Bronchial epithelial cell (primary cell): ENCODE measurements at regions not wholly inside any gene's neighbourhood (a gene's known extent, or its start where the extent isn't known, plus 50 kb on each side); places are given as distances from the start of the nearest gene placed in this dataset.
A peak's percentile ranks its signal among the peaks of the same experiment; 100 is the strongest.

Experiments used
- DNase-seq: peaks from one replicate; pipeline ENCODE4 v3.0.0-alpha.2; 2010; ENCODE audit warnings: low read depth
- FAIRE-seq: peaks from 2 replicates; lab custom pipeline; 2011; peaks lifted over from hg19 to GRCh38; lab: Jason Lieb, UNC
- H3K27me3 ChIP-seq: 2 replicates; pipeline ENCODE4 v1.5.1; 2011; ENCODE audit warnings: low read length; ENCODE audit not compliant: control insufficient read depth, insufficient read depth
- H3K36me3 ChIP-seq: 2 replicates; pipeline ENCODE4 v1.5.1; 2011; ENCODE audit warnings: low read length; ENCODE audit not compliant: control insufficient read depth, insufficient read depth
- H3K4me3 ChIP-seq: 2 replicates; pipeline ENCODE4 v1.5.1; 2011; ENCODE audit warnings: mild to moderate bottlenecking, low read depth, low read length, control low read depth
- CTCF ChIP-seq: IDR thresholded peaks from 2 replicates; pipeline ENCODE4 v1.5.1; 2011; ENCODE audit warnings: mild to moderate bottlenecking, moderate library complexity, low read length, control low read depth, inconsistent platforms; ENCODE audit not compliant: insufficient read depth, severe bottlenecking

GRCh38 chr9:29062446-29062845 is 1489.2 kb upstream of the C9orf72 start:
- DNase-seq = no peak
- FAIRE-seq = no peak
- H3K4me3 ChIP-seq = no peak overlapping the region
- peaks cover 2% of the 10 kb centered on the region for H3K27me3 ChIP-seq
- no peaks in the 10 kb centered on the region for H3K36me3 ChIP-seq
- TF ChIP-seq CTCF = no peak

- H3K36me3 ChIP-seq = no peaks in the 10 kb centered on the region
- TF ChIP-seq CTCF = no peak
- DNase-seq = no peak
Measured at GRCh38 chr9:29063031-29063430, 1489.8 kb upstream of the C9orf72 start.

GRCh38 chr9:29066141-29066640 is 1492.9 kb upstream of the C9orf72 start:
- no peak for DNase-seq
- Histone ChIP-seq H3K36me3 (no peaks in the 10 kb centered on the region), H3K4me3 (no peak overlapping the region), H3K27me3 (peaks cover 2% of the 10 kb centered on the region)
- no peak for FAIRE-seq
- TF ChIP-seq CTCF = no peak

More at GRCh38 chr9:29063031-29063430, 1489.8 kb upstream of the C9orf72 start:
- H3K4me3 ChIP-seq = no peak overlapping the region
- peaks cover 2% of the 10 kb centered on the region for H3K27me3 ChIP-seq
- no peak for FAIRE-seq

- Histone ChIP-seq H3K27me3 (peaks cover 2% of the 10 kb centered on the region), H3K36me3 (no peaks in the 10 kb centered on the region), H3K4me3 (no peak overlapping the region)
- FAIRE-seq = no peak
- no peak for TF ChIP-seq CTCF
- no peak for DNase-seq
Measured at GRCh38 chr9:29068461-29068860, 1495.2 kb upstream of the C9orf72 start.

GRCh38 chr9:29069376-29069775 is 1496.1 kb upstream of the C9orf72 start:
- Histone ChIP-seq H3K4me3 (no peak overlapping the region), H3K27me3 (peaks cover 2% of the 10 kb centered on the region), H3K36me3 (no peaks in the 10 kb centered on the region)
- no peak for TF ChIP-seq CTCF
- no peak for FAIRE-seq
- DNase-seq = peak; percentile 17

- no peak overlapping the region for H3K4me3 ChIP-seq
- no peaks in the 10 kb centered on the region for H3K27me3 ChIP-seq
- DNase-seq (peak; percentile 95), FAIRE-seq (no peak)
- TF ChIP-seq CTCF = no peak
- no peaks in the 10 kb centered on the region for H3K36me3 ChIP-seq
Measured at GRCh38 chr9:29078063-29078666, 1504.9 kb upstream of the C9orf72 start.
